NCI-H446 treated with DMSO at 0.1 percent for 48 hours (cell line): ENCODE measurements at regions not wholly inside any gene's neighbourhood (a gene's known extent, or its start where the extent isn't known, plus 50 kb on each side); places are given as distances from the start of the nearest gene placed in this dataset.
"Not testable (repeated sequence)": the region's sequence is repeated elsewhere in the genome, so short reads cannot be mapped to it uniquely, and the experiment has no call there.

Experiments
- DNase-seq: peaks from one replicate; lab custom pipeline; 2025; lab: John Stamatoyannopoulos, UW

DNA sequence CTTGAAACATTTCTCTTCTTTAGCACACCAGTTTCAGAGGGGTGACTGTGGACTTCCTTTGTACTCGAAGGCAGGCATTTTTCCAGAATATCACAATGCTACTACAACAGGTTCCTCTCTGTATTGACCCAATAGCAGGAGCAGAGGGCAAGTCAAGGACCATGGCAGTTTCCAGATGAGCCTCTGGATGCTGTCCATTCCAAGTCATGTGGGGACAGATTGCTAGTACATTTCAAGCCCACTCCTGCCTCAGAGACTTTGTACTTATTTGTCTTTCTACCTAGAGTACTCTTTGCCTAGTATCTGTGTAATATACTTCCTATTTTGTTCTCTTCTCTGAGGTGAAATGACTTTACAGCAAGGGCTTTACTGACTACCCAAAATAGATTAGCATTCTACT is 373.9 kb downstream of the PIK3C3 start:
- no peak for DNase-seq

DNA sequence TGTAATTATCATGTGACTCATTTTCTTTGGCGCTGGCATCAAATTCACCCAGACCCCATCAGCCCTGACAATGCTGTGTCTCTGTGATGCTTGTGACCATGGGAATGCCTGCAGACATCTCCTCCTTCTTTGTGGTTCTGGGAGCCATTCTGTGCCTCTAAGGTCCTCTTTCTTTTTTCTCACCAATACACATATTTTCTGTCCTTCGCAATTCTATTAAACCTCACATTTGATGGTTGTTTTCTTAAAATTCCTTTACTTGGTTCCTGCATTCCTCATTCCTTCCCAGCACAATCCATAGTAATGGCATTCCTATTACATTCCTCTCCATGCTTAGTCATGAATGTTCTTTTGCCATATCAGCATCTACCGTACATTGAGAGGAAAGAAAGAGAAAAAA is 375.3 kb downstream of the PIK3C3 start:
- DNase-seq = no peak

DNA sequence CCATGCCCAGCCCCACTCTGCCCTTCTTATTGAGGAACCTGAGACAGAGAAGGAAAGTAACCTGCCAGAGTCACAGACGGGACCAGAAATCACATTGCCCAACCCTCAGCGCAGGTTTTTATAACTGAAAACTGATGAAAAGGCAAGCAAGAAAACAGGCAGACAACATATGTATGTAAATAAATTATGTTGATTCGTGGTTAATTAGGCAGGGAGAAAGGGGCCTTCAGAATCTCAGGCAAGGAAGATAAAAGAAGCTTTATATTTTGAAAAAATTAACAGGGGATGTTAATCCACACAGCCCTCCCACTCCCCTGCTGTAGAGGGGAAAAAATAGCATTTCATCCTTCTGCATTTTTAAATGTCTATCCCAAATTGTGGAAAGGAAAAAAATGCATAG is 378.5 kb downstream of the PIK3C3 start:
- no peak for DNase-seq

DNA sequence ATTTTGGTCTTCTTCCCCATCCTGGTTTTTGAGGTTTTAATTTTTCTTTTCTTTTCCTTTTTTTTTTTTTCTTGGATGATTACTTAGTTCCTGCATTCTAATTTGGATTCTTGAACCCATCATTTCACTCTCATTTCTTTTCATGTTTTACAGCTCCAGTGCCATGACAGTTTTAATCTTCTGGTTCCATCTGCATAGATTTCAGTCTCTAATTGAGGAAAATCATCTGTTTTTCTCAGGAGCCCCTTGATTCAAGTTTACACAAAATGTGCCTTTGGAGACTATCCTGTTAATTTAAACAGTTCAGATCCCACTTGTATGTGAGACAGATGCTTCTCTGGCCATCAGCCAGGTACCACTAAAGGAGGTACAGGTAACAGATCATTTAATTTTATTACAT is 379.9 kb downstream of the PIK3C3 start:
- no peak for DNase-seq

DNA sequence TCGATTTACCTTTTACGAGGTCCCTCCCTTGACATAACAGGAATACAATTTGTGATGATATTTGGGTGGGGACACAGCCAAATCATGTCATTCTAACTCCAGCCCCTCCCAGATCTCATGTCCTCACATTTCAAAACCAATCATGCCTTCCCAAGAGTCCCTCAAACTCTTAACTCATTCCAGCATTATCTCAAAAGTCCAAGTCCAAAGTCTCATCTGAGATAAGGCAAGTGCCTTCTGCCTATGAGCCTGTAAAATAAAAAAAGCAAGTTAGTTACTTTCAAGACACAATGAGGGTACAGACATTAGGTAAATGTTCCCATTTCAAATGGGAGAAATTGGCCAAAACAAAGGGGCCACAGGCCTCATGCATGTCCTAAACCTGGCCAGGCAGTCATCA is 381.1 kb downstream of the PIK3C3 start:
- no peak for DNase-seq

DNA sequence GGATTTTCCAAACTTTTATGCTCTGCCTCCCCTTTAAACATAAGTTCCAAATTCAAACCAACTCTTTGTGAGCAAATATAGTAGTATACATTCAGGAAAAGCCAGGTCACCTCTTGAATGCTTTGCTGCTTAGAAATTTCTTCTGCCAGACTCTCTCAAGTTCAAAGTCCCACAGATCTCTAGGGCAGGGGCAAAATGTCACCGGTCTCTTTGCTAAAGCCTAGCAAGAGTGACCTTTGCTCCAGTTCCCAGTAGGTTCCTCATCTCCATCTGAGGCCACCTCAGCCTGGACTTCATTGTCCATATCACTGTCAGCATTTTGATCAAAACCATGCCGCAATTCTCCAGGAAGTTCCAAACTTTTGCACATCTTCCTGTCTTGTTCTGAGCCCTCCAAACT is 382.3 kb downstream of the PIK3C3 start:
- not testable (repeated sequence) for DNase-seq

DNA sequence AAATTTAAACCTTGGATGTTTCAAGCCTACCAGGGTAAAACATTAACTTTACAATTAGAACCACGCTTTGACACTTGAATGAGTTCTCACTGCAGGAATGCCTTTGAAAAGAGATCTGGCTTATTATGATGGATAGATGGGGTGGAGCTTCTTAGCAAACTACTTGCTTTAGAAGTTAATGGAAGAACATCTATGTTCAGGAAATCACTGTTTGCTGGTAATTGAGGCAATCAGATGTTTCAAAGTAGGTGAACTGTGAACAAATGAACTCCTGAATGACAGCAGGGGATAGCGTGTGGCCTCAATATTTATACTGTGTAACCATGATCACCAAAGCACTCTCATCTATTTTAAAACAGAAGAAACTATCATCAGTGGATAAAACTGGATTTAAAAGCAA is 383.6 kb downstream of the PIK3C3 start:
- no peak for DNase-seq

DNA sequence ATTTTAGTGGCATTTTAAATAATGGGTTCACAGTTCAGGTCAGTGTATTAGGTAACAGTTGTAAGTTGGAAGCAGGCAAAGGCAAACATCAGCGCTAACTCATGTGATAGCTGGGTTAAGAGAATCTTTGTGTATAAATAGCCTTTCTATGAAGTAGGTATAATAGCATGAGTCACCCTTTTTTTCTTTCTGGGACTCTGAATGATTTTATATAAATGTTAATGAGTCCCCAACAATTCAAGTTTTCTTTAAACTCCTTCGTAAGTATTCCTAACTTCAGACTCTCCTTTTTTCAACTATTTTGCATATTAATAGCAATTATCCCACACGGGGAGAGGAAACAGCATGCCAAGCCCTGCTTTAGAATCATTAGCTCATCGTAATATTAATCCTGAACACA is 384.3 kb downstream of the PIK3C3 start:
- no peak for DNase-seq

DNA sequence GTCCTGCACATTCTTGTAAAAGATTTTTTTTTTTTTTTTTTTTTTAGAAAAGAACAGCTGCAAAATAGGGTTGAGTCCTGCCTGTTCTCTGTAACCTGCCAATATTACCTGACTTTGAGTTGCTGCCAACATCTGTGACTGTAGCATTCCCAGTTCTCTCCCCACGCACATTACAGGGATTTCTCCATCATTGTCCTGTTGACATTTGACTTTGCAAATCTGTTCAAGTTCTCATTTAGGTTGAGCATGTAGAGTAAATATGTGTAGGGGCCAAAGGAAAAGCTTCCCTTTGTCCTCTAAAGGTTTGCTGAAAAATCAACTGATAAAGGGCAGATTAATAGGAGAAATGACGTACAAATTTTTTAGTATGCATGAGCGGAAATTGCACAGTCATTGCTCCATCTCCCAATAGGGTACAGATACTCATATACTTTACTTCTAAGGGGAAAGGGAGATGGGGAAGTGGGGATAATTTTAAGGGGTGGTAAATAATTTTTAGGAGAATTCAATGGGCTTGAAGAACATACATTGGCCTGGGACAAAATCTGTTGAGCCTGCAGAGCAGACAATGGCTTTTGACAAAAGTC is 385.5 kb downstream of the PIK3C3 start:
- DNase-seq = no peak

DNA sequence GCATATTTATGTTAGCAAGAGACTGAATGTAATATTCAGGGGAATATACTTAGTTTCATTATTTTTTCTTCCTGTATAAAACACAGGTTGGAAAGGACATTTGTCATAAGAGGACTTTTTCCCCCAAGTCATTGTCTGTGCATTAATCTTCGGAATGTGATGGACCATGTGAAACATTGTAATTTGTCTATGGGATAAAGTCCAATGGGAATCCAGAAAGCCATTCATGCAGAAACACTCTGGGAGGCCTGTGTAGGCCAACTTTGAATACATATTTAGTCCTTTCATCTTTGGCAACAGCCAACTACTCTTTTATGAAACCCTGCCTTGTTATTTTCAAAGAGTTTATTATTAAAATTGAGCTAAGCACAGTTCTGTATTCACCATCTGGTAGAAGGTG is 386.4 kb downstream of the PIK3C3 start:
- peak; percentile 60 for DNase-seq

DNA sequence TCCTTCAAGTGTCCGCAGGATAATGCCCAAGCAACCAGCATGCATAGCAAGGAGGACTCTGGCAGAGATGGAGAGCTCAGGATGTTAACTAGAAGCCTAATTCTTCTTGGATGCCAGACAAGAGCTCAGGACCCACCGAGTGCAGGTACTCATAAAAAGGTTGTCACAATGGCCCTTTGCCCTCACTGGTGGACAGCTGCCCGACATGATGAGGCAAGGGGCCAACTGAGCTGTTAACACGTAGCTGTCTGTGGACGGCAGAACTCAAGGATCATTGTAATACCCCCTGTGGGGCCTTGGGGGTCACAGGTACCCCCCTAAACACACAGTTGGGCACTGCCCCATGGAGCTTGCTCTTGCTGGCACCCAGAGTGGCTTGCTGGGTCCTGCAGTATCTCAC is 393.7 kb downstream of the PIK3C3 start:
- DNase-seq = no peak

DNA sequence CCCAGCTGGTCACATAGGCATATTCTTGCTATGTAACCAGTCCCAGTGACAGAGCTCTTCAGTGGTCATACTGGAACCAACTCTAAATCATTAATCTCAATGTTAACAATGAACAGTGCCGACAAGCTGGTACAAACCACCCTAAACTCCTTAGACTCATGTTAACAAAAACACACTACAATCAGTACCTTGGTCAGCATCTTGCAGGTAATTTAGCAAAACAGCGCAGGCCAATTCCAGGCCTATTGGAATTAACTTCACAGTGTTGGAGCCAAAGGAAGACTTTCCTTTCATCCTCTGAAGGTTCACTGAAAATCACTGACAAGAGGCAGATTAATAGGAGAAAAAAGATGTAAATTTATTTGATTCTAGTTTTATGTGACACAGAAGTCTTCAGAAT is 396.4 kb downstream of the PIK3C3 start:
- no peak for DNase-seq

DNA sequence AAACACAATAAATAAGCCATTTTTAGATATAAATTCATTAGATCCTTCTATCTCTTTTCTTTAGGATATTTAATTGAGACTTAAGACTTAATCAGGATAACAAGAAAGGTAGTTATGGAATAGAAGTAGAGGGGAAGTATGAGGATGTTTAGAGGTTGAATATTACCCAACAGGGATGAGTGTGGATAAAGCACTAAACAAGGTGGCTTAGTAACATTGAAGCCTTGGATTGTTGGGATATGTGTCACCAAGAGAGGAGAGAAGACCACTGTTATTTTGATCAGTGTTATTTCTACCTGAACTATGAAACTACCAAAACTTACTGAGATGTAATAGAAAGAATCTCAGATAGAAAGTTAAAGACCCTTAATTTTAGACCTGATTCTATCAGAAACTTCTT is 405.7 kb downstream of the PIK3C3 start:
- no peak for DNase-seq

DNA sequence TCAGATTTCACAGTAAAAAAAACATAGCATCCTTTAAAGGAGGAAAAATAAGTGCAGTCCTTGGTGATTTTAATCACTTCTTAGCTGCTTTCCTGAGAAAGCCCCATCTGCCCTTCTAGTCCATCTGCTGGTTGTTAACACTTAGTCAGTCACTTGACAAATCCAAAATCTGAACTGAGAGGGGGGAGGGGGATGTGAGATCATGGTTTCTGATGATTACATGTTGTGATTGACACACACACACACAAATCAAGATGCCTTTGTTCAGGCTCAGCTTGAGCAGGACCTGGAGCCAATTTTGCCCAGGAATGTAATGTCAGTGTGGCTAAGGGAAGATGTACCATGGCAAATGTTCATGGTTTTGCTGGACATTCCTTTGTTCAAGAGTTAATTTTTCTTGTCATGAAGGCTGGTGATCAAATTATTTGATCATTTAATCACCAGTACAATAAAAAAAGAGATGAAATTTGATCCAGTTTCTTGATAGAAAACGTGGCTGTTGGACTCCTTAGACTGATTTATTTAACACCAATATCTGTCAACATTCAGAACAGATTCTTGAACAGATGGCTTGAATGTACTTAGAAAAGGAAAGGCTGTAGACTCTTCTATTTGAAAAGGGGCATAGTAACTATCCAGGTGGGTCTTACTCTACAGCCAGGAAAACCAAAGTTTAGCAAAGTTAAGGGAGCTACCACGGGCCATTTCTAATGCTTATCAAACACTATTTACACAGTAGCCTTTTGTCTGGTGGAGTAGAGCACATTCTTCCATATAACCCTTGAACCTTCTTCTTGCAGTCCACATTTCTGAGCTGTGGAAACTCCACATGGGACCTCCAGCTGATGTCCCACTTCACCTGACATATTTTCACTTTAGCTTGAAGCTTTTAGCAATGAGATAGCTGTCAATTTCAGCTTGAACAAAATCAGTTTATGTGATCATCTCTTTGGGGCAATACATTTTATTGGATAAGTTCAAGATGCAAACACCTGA is 408.7 kb downstream of the PIK3C3 start:
- peak; percentile 39 for DNase-seq

DNA sequence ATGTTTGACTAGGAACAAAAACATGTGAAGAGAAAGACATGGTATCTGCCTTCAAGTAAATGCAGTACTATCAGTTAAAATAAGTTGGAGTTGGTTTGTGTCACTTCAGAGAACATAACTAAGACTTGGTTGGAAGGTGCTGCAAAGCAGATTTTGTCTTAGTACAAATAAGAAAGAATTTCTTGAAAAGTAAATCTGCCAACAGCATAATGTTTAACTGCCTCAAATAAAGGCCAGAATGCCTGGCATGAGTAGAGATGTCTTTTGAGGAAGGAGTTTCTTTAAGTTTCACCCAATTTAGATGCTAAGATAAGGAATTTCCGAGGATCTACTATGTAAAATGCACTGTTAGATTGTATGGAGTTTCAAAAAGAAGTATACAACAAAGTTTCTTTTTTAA is 409.7 kb downstream of the PIK3C3 start:
- DNase-seq = no peak

DNA sequence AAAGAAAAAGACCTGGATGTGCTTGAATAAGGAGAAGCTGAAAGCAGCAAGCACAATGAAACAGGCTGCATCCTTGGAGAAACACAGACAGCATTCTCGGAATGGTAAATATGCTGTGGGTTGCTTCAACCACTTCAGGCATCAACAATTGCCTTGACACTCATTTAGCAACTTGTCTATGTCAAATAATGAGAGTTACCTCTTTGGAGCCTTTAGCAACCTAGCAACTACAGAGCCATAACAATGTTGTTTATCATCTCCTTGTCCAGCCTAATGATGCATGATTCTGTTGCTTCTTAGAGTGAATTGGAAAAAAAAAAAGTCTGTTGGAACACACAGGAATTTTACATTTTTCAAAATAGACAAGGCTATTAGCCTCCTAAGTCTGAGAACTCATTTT is 410.6 kb downstream of the PIK3C3 start:
- no peak for DNase-seq

DNA sequence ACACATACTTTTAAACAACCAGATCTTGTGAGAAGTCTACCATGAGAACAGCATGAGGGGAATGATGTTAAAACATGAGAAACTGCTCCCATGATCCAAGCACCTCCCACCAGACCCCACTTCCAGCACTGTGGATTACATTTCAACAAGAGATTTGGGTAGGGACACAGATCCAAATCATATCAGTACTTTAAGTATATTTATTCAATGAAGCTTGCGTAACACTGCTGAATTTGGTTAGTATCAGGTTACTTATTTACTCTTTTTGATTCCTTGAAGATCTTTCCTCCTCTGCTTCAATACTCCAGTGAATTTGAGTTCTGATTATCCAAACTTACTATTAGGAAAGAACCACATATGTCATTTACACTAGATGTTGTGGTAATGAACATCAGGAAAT is 418.6 kb downstream of the PIK3C3 start:
- no peak for DNase-seq

DNA sequence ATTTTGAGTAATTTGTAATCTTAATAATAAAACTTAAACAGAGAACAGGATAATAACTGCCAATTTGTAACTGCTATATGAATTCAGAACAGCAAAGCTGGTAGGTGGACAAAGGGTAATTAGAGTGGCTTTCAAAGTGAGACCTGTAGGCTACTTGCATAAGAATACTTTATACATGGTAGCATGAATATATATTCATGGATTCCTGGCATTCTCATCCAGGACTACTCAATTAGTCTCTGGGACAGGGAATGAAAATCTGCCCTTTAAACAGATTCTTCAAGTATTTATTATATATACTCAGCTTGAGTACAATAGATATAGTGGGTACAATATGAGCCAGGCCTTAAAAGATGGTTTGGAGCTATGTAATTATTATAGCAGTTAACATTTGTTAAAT is 419.9 kb downstream of the PIK3C3 start:
- no peak for DNase-seq

DNA sequence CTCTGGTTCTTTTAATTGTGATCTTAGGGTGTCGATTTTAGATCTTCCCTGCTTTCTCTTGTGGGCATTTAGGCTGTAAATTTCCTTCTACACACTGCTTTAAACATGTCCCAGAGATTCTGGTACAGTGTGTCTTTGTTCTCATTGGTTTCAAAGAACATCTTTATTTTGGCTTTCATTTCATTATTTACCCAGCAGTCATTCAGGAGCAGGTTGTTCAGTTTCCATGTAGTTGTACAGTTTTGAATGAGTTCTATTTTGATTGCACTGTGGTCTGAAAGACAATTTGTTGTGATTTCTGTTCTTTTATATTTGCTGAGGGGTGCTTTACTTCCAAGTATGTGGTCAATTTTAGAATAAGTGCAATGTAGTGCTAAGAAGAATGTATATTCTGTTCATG is 423.8 kb downstream of the PIK3C3 start:
- not testable (repeated sequence) for DNase-seq

DNA sequence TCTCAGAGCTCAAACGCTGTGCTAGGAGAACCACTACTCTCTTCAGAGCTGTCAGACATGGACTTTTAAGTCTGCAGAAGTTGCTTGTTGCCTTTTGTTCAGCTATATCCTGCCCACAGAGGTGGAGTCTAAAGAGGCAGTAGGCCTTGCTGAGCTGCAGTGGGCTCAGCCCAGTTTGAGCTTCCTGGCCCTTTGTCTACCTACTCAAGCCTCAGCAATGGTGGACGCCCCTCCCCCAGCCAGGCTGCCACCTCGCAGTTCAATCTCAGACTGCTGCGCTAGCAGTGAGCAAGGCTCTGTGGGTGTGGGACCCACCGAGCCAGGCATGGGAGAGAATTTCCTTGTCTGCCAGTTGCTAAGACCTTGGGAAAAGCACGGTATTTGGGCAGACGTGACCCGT is 426.2 kb downstream of the PIK3C3 start:
- not testable (repeated sequence) for DNase-seq

DNA sequence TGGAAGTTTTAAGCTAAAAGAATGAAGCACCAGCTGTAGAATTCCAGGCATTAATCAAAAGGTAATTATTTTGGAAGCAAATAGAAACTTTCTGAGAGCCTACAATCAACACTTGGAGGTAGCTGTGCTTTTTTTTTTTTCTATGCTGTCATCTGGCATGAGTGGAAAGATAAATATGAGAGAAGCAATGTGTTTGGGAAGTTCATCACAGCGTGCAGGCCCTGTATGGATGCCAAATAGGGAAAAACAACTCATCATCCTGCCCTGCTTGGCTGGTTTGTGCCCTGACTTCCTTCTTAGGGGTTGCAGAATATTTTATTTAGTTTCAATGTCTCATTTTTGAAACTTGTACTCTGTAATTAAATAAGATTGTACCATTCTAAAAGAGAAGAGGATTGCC is 437.4 kb downstream of the PIK3C3 start:
- peak; percentile 90 for DNase-seq

DNA sequence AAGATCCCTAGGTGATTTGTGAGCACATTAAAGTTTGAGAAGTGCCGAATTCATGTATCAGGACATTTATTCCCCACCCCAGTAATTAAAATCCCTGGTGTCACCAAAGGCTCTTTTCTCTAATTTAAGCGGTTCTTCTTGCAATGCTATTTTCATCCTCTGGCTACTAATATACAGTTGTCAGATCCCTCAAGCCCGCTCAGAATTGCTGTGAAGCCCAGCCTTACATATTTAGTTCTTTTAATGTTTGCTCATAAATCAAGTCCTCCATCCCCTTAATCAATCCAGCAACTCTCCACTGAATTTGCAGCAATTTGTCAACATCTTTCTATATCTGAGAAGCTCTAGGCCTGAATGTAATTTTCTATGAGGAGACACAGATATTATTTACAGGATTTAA is 437.9 kb downstream of the PIK3C3 start:
- no peak for DNase-seq

DNA sequence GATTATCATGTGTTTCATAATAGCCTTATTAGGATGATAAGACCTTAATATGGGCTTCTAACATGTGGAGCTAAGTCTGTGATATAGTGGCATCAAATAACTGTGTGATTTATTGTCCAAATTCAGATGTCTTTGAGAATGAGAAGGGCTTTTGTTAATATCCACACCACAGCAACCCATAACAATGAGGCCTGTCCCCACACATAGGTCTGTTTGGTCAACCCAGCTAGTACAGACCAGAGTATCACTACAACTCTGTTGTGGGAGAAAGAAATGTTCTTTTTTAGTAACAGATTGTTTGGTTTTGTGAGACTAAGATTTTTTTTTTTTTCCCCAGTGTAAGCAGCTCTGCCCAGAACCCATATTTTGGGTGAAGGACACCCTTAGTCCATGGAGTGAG is 439.2 kb downstream of the PIK3C3 start:
- no peak for DNase-seq
